M059J (cell line): ENCODE measurements at regions not wholly inside any gene's neighbourhood (a gene's known extent, or its start where the extent isn't known, plus 50 kb on each side); places are given as distances from the start of the nearest gene placed in this dataset.
"Not testable (repeated sequence)": the region's sequence is repeated elsewhere in the genome, so short reads cannot be mapped to it uniquely, and the experiment has no call there.

Source experiments
- DNase-seq: peaks from one replicate; pipeline ENCODE4 v3.0.0-alpha.2; 2012; ENCODE audit warnings: low read depth

GRCh38 chr21:8194042-8194441 lies 2327.3 kb upstream of the TPTE start:
- not testable (repeated sequence) for DNase-seq

- not testable (repeated sequence) for DNase-seq
Measured at GRCh38 chr21:8197377-8198027, 2323.9 kb upstream of the TPTE start.

- not testable (repeated sequence) for DNase-seq
Measured at GRCh38 chr21:8205094-8205891, 2316.1 kb upstream of the TPTE start.

- not testable (repeated sequence) for DNase-seq
Measured at GRCh38 chr21:8205892-8206188, 2315.5 kb upstream of the TPTE start.

DNA sequence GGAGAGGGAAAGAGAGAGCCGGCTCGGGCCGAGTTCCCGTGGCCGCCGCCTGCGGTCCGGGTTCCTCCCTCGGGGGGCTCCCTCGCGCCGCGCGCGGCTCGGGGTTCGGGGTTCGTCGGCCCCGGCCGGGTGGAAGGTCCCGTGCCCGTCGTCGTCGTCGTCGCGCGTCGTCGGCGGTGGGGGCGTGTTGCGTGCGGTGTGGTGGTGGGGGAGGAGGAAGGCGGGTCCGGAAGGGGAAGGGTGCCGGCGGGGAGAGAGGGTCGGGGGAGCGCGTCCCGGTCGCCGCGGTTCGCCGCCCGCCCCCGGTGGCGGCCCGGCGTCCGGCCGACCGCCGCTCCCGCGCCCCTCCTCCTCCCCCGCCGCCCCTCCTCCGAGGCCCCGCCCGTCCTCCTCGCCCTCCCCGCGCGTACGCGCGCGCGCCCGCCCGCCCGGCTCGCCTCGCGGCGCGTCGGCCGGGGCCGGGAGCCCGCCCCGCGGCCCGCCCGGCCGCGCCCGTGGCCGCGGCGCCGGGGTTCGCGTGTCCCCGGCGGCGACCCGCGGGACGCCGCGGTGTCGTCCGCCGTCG lies 2308.3 kb upstream of the TPTE start:
- DNase-seq: not testable (repeated sequence)

GRCh38 chr21:8214539-8214938 lies 2306.8 kb upstream of the TPTE start:
- DNase-seq: not testable (repeated sequence)

DNA sequence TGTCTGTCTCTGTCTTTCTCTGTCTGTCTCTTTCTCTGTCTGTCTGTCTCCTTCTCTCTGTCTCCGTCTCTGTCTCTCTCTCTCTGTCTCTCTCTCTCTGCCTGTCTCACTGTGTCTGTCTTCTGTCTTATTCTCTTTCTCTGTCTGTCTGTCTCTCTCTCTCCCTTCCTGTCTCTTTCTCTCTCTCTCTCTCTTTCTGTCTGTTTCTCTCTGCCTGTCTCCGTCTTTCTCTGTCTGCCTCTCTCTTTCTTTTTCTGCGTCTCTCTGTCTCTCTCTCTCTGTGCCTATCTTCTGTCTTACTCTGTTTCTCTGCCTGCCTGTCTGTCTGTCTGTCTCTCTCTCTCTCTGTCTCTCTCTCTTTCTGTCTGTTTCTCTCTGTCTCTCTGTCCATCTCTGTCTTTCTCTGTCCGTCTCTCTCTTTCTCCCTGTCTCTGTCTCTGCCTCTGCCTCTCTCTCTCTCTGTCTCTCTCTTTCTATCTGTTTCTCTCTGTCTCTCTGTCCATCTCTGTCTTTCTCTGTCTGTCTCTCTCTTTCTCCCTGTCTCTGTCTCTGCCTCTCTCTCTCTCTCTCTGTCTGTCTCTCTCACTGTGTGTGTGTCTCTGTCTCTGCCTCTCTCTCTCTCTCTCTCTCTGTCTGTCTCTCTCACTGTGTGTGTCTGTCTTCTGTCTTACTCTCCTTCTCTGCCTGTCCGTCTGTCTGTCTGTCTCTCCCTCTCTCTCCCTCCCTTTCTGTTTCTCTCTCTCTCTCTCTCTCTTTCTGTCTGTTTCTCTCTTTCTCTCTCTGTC lies 2291.8 kb upstream of the TPTE start:
- not testable (repeated sequence) for DNase-seq

DNA sequence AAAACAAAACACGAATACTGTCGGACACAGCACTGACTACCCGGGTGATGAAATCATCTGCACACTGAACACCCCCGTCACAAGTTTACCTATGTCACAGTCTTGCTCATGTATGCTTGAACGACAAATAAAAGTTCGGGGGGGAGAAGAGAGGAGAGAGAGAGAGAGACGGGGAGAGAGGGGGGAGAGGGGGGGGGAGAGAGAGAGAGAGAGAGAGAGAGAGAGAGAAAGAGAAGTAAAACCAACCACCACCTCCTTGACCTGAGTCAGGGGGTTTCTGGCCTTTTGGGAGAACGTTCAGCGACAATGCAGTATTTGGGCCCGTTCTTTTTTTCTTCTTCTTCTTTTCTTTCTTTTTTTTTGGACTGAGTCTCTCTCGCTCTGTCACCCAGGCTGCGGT lies 2290.1 kb upstream of the TPTE start:
- DNase-seq: not testable (repeated sequence)

DNA sequence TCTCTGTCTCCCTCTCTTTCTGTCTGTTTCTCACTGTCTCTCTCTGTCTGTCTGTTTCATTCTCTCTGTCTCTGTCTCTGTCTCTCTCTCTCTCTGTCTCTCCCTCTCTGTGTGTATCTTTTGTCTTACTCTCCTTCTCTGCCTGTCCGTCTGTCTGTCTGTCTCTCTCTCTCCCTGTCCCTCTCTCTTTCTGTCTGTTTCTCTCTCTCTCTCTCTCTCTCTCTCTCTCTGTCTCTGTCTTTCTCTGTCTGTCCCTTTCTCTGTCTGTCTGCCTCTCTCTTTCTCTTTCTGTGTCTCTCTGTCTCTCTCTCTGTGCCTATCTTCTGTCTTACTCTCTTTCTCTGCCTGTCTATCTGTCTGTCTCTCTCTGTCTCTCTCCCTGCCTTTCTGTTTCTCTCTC lies 2288.4 kb upstream of the TPTE start:
- DNase-seq: not testable (repeated sequence)

DNA sequence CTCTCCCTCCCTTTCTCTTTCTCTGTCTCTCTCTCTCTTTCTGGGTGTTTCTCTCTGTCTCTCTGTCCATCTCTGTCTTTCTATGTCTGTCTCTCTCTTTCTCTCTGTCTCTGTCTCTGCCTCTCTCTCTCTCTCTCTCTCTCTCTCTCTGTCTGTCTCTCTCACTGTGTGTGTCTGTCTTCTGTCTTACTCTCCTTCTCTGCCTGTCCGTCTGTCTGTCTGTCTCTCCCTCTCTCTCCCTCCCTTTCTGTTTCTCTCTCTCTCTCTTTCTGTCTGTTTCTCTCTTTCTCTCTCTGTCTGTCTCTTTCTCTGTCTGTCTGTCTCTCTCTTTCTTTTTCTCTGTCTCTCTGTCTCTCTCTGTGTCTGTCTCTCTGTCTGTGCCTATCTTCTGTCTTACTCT lies 2287.3 kb upstream of the TPTE start:
- not testable (repeated sequence) for DNase-seq

DNA sequence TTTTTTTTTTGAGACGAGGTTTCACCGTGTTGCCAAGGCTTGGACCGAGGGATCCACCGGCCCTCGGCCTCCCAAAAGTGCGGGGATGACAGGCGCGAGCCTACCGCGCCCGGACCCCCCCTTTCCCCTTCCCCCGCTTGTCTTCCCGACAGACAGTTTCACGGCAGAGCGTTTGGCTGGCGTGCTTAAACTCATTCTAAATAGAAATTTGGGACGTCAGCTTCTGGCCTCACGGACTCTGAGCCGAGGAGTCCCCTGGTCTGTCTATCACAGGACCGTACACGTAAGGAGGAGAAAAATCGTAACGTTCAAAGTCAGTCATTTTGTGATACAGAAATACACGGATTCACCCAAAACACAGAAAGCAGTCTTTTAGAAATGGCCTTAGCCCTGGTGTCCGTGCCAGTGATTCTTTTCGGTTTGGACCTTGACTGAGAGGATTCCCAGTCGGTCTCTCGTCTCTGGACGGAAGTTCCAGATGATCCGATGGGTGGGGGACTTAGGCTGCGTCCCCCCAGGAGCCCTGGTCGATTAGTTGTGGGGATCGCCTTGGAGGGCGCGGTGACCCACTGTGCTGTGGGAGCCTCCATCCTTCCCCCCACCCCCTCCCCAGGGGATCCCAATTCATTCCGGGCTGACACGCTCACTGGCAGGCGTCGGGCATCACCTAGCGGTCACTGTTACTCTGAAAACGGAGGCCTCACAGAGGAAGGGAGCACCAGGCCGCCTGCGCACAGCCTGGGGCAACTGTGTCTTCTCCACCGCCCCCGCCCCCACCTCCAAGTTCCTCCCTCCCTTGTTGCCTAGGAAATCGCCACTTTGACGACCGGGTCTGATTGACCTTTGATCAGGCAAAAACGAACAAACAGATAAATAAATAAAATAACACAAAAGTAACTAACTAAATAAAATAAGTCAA lies 2276.4 kb upstream of the TPTE start:
- DNase-seq: not testable (repeated sequence)

GRCh38 chr21:8245642-8246402 lies 2275.6 kb upstream of the TPTE start:
- not testable (repeated sequence) for DNase-seq

DNA sequence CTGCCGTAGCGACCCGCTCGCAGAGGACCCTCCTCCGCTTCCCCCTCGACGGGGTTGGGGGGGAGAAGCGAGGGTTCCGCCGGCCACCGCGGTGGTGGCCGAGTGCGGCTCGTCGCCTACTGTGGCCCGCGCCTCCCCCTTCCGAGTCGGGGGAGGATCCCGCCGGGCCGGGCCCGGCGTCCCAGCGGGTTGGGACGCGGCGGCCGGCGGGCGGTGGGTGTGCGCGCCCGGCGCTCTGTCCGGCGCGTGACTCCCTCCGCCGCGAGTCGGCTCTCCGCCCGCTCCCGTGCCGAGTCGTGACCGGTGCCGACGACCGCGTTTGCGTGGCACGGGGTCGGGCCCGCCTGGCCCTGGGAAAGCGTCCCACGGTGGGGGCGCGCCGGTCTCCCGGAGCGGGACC lies 2269.7 kb upstream of the TPTE start:
- not testable (repeated sequence) for DNase-seq

- DNase-seq: not testable (repeated sequence)
Measured at GRCh38 chr21:8255094-8255493, 2266.3 kb upstream of the TPTE start.

- DNase-seq: peak; percentile 0
Measured at GRCh38 chr21:8257083-8257799, 2264.1 kb upstream of the TPTE start.

DNA sequence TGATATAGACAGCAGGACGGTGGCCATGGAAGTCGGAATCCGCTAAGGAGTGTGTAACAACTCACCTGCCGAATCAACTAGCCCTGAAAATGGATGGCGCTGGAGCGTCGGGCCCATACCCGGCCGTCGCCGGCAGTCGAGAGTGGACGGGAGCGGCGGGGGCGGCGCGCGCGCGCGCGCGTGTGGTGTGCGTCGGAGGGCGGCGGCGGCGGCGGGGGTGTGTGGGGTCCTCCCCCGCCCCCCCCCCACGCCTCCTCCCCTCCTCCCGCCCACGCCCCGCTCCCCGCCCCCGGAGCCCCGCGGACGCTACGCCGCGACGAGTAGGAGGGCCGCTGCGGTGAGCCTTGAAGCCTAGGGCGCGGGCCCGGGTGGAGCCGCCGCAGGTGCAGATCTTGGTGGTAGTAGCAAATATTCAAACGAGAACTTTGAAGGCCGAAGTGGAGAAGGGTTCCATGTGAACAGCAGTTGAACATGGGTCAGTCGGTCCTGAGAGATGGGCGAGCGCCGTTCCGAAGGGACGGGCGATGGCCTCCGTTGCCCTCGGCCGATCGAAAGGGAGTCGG lies 2261.2 kb upstream of the TPTE start:
- not testable (repeated sequence) for DNase-seq
